Upper lobe of left lung (tissue), 6 donors: ENCODE measurements at regions not wholly inside any gene's neighbourhood (a gene's known extent, or its start where the extent isn't known, plus 50 kb on each side); places are given as distances from the start of the nearest gene placed in this dataset.

Experiments used
- ATAC-seq, 2 donors: fragments of 200-7000 bp; cut with Tn5 transposase; one replicate each; pipeline ENCODE4 v1.9.1; 2022; ENCODE audit warnings: mild to moderate bottlenecking in 2 of 2, moderate library complexity in 2 of 2; ENCODE audit not compliant: low FRiP score in 2 of 2
- DNase-seq, 2 donors: peaks; one replicate each; pipeline ENCODE4 v3.0.0-alpha.2; 2019 to 2020
- H3K27ac ChIP-seq, 4 donors: fragments of 200-600 bp; sonication (generic); one replicate each; pipeline ENCODE4 v1.5.1; 2016 to 2019
- H3K27me3 ChIP-seq, 4 donors: fragments of 200-600 bp; sonication (generic); one replicate each; pipeline ENCODE4 v1.5.1; 2017 to 2019
- H3K36me3 ChIP-seq, 4 donors: fragments of 200-600 bp; sonication (generic); one replicate each; pipeline ENCODE4 v1.5.1; 2016 to 2019
- H3K4me1 ChIP-seq, 4 donors: fragments of 200-600 bp; sonication (generic); one replicate each; pipeline ENCODE4 v1.5.1; 2018 to 2019
- H3K4me3 ChIP-seq, 4 donors: fragments of 200-600 bp; sonication (generic); one replicate each; pipeline ENCODE4 v1.5.1; 2017 to 2019; ENCODE audit warnings: mild to moderate bottlenecking in 2 of 4, moderate library complexity in 1 of 4
- H3K9me3 ChIP-seq, 4 donors: fragments of 200-600 bp; sonication (generic); one replicate each; pipeline ENCODE4 v1.5.1; 2018 to 2019
- CTCF ChIP-seq, 6 experiments: fragments of 450-650 bp in 4 of 6; fragments of 200-600 bp in 2 of 6; sonication (generic) in 2 of 6; IDR thresholded peaks; one replicate each; pipeline ENCODE4 v1.5.1; 2016 to 2019; ENCODE audit warnings: antibody characterized with exemption in 6 of 6
- EP300 ChIP-seq, 4 donors: sonication (generic); formaldehyde crosslinking; IDR thresholded peaks; one replicate each; pipeline ENCODE4 v1.5.1; 2017; ENCODE audit warnings: antibody characterized with exemption in 4 of 4, control low read depth in 2 of 4
- POLR2A ChIP-seq, 4 donors: fragments of 450-650 bp; IDR thresholded peaks; one replicate each; pipeline ENCODE4 v1.5.1; 2016 to 2017; ENCODE audit warnings: antibody characterized with exemption in 4 of 4, mild to moderate bottlenecking in 2 of 4
- POLR2AphosphoS5 ChIP-seq, 2 donors: sonication (generic); formaldehyde crosslinking; IDR thresholded peaks; one replicate each; pipeline ENCODE4 v1.5.1; 2017; ENCODE audit warnings: antibody characterized with exemption in 2 of 2
- WGBS, 2 donors: methylation state at CpG; one replicate each; pipeline ENCODE4 v1.1.5; 2017 to 2018; 5-methylcytosine and 5-hydroxymethylcytosine counted together
- donor health status: DM: no; HTN: no; CAD: no; lungs with moderate emphysema.
- donor health status: DM: no; HTN: yes; CAD: no; lungs with severe emphysema.

- Histone ChIP-seq H3K36me3 (no peaks in the 10 kb centered on the region), H3K9me3 (no peaks in the 10 kb centered on the region), H3K27me3 (no peaks in the 10 kb centered on the region), H3K27ac (no peak overlapping the region), H3K4me3 (no peak overlapping the region), H3K4me1 (peaks cover 0 to 6% (median 0%) of the 10 kb centered on the region in 4 donors)
- ATAC-seq (no peak), DNase-seq (no peak)
- no peak for TF ChIP-seq POLR2AphosphoS5 (IDR thresholded peaks at IDR 0.05)
- TF ChIP-seq POLR2A (IDR thresholded peaks at IDR 0.05) = no peak
- no peak for TF ChIP-seq CTCF (IDR thresholded peaks at IDR 0.05)
- TF ChIP-seq EP300 (IDR thresholded peaks at IDR 0.05) = no peak
These were observed 78.7 kb downstream of the NKX2-1 start for GRCh38 chr14:36441283-36441682.

- no peaks in the 10 kb centered on the region for H3K27me3 ChIP-seq
- WGBS, 2 donors = 55 to 62% methylated on average over 4 of the region's 4 CpGs
- DNase-seq (no peak), ATAC-seq (no peak)
- no peaks in the 10 kb centered on the region for H3K36me3 ChIP-seq
- H3K4me1 ChIP-seq = peaks cover 0 to 6% (median 0%) of the 10 kb centered on the region in 4 donors
- no peaks in the 10 kb centered on the region for H3K9me3 ChIP-seq
- no peak overlapping the region for H3K27ac ChIP-seq
- TF ChIP-seq CTCF (IDR thresholded peaks at IDR 0.05) = no peak
- TF ChIP-seq POLR2A (IDR thresholded peaks at IDR 0.05) = no peak
- TF ChIP-seq EP300 (IDR thresholded peaks at IDR 0.05) = no peak
- TF ChIP-seq POLR2AphosphoS5 (IDR thresholded peaks at IDR 0.05) = no peak
- H3K4me3 ChIP-seq = no peak overlapping the region
These were observed 80.3 kb downstream of the NKX2-1 start for GRCh38 chr14:36439766-36440165.

GRCh38 chr14:36438883-36439282, 81.1 kb downstream of the NKX2-1 start:
- no peak overlapping the region for H3K27ac ChIP-seq
- no peak for DNase-seq
- WGBS, 2 donors = 55 to 59% methylated on average over 4 of the region's 4 CpGs

GRCh38 chr14:36430662-36431084, 89.4 kb downstream of the NKX2-1 start:
- peak overlapping the region; percentile 54 to 78 (median 71) for H3K27ac ChIP-seq
- no peaks in the 10 kb centered on the region for H3K9me3 ChIP-seq
- WGBS, 2 donors = 48 to 67% methylated on average over 5 of the region's 5 CpGs
- ATAC-seq = peak; percentile 70 to 92
- H3K4me1 ChIP-seq = no peaks in the 10 kb centered on the region
- H3K27me3 ChIP-seq = no peaks in the 10 kb centered on the region
- no peak overlapping the region for H3K4me3 ChIP-seq
- no peaks in the 10 kb centered on the region for H3K36me3 ChIP-seq
- DNase-seq = peak in 1 of 2 donors; percentile 67
- TF ChIP-seq POLR2AphosphoS5 (IDR thresholded peaks at IDR 0.05) (peak; percentile 27 to 66), POLR2A (IDR thresholded peaks at IDR 0.05) (peak in 1 of 4 donors; percentile 62), CTCF (IDR thresholded peaks at IDR 0.05) (no peak), EP300 (IDR thresholded peaks at IDR 0.05) (peak in 3 of 4 donors; percentile 75 to 98 (median 91))

More at GRCh38 chr14:36438883-36439282, 81.1 kb downstream of the NKX2-1 start:
- Histone ChIP-seq H3K4me1 (peaks cover 0 to 6% (median 0%) of the 10 kb centered on the region in 4 donors), H3K27me3 (no peaks in the 10 kb centered on the region), H3K4me3 (no peak overlapping the region), H3K36me3 (no peaks in the 10 kb centered on the region), H3K9me3 (no peaks in the 10 kb centered on the region)
- no peak for ATAC-seq
- TF ChIP-seq POLR2A (IDR thresholded peaks at IDR 0.05) (no peak), POLR2AphosphoS5 (IDR thresholded peaks at IDR 0.05) (no peak), CTCF (IDR thresholded peaks at IDR 0.05) (no peak), EP300 (IDR thresholded peaks at IDR 0.05) (no peak)

GRCh38 chr14:36430169-36430568, 89.9 kb downstream of the NKX2-1 start:
- H3K4me3 ChIP-seq = no peak overlapping the region
- no peaks in the 10 kb centered on the region for H3K36me3 ChIP-seq
- no peak for TF ChIP-seq EP300 (IDR thresholded peaks at IDR 0.05)
- no peak for TF ChIP-seq CTCF (IDR thresholded peaks at IDR 0.05)
- no peak for TF ChIP-seq POLR2A (IDR thresholded peaks at IDR 0.05)
- no peak for TF ChIP-seq POLR2AphosphoS5 (IDR thresholded peaks at IDR 0.05)
- peak overlapping the region; percentile 54 to 78 (median 71) for H3K27ac ChIP-seq
- DNase-seq (no peak), ATAC-seq (peak; percentile 6 to 13)
- no peaks in the 10 kb centered on the region for H3K9me3 ChIP-seq
- whole genome bisulfite sequencing, 2 donors = 60 to 63% methylated on average over 4 of the region's 4 CpGs
- H3K27me3 ChIP-seq = no peaks in the 10 kb centered on the region
- no peaks in the 10 kb centered on the region for H3K4me1 ChIP-seq
